HCT116 (cell line): ENCODE measurements at regions not wholly inside any gene's neighbourhood (a gene's known extent, or its start where the extent isn't known, plus 50 kb on each side); places are given as distances from the start of the nearest gene placed in this dataset.

ENCODE experiments used
- ATAC-seq: fragments of 200-7000 bp; cut with Tn5 transposase; 2 replicates; pipeline ENCODE4 v1.9.1; 2020; ENCODE audit warnings: mild to moderate bottlenecking, moderate library complexity
- BruUV-seq: library from RNA; stranded (reverse); fragments of 400-500 nt; replicated peaks from 2 replicates; lab custom pipeline; 2021; lab: Mats Ljungman, UMichigan
- CTCF ChIA-PET: fragments of 300-600 bp; sonication (Branson Sonifier 250); formaldehyde crosslinking; loops from one replicate; lab custom pipeline; 2021; ENCODE audit warnings: antibody characterized with exemption; lab: Charles Lee
- POLR2A ChIA-PET: fragments of 300-600, 350-600 bp; sonication (Branson Sonifier 250); formaldehyde crosslinking; loops from one replicate; lab custom pipeline; 2021; ENCODE audit warnings: antibody characterized with exemption; lab: Charles Lee
- RAD21 ChIA-PET, 2 experiments: fragments of 300-600 bp; sonication (Branson Sonifier 250); formaldehyde crosslinking; loops; one replicate each; lab custom pipeline; 2023; ENCODE audit warnings: low total read pairs in 2 of 2; ENCODE audit not compliant: uncharacterized antibody in 2 of 2, unreplicated experiment in 2 of 2, low non-redundant PET in 1 of 2; lab: Charles Lee
- DNase-seq: peaks from one replicate; pipeline ENCODE4 v3.0.0-alpha.2; 2010; ENCODE audit warnings: low read depth, low spot score
- H2AFZ ChIP-seq: fragments of 200-600 bp; shearing (Covaris generic), sonication (generic); 2 replicates; pipeline ENCODE4 v1.6.1; 2017; ENCODE audit warnings: low read depth, mixed run types, mixed read lengths, antibody characterized with exemption, low read length; ENCODE audit not compliant: poor library complexity, severe bottlenecking
- H3K27ac ChIP-seq: 2 replicates; pipeline ENCODE4 v1.5.1; 2012; ENCODE audit warnings: low read depth, low read length
- H3K27me3 ChIP-seq: fragments of 200-600 bp; sonication (generic); 2 replicates; pipeline ENCODE4 v1.6.1; 2016; ENCODE audit warnings: mixed run types, low read length, mixed read lengths; ENCODE audit not compliant: insufficient read depth
- H3K36me3 ChIP-seq, 2 experiments: fragments of 200-500 bp in 1 of 2; fragments of 200-600 bp in 1 of 2; sonication (Bioruptor generic) in 1 of 2; sonication (generic) in 1 of 2; 2 replicates each; pipeline versions ENCODE4 v1.5.1 to v1.6.1; 2014 to 2016; ENCODE audit warnings: low read length in 2 of 2, inconsistent platforms in 1 of 2, mixed read lengths in 1 of 2, mixed run types in 1 of 2; ENCODE audit not compliant: insufficient read depth in 2 of 2, control insufficient read depth in 1 of 2
- H3K4me1 ChIP-seq, 2 experiments: fragments of 200-600 bp in 1 of 2; sonication (generic) in 1 of 2; 2 replicates each; pipeline versions ENCODE4 v1.5.1 to v1.6.1; 2012 to 2017; ENCODE audit warnings: low read length in 2 of 2, inconsistent platforms in 1 of 2, mild to moderate bottlenecking in 1 of 2, mixed read lengths in 1 of 2, mixed run types in 1 of 2, moderate library complexity in 1 of 2; ENCODE audit not compliant: insufficient read depth in 2 of 2, control insufficient read depth in 1 of 2
- H3K4me2 ChIP-seq: fragments of 200-600 bp; sonication (generic); 2 replicates; pipeline ENCODE4 v1.6.1; 2017; ENCODE audit warnings: mixed run types, low read length, mixed read lengths
- H3K4me3 ChIP-seq, 2 experiments: fragments of 200-600 bp in 1 of 2; sonication (generic) in 1 of 2; replicated peaks in 1 of 2; 2 replicates each; pipeline ENCODE4 v1.5.1; 2011 to 2016; ENCODE audit warnings: low read length in 2 of 2, control low read depth in 1 of 2, low read depth in 1 of 2, mild to moderate bottlenecking in 1 of 2, mixed read lengths in 1 of 2, mixed run types in 1 of 2
- H3K79me2 ChIP-seq: fragments of 200-600 bp; sonication (generic); 2 replicates; pipeline ENCODE4 v1.6.1; 2017; ENCODE audit warnings: mild to moderate bottlenecking, mixed run types, low read length, moderate library complexity, mixed read lengths; ENCODE audit not compliant: insufficient read depth
- H3K9ac ChIP-seq: fragments of 200-600 bp; sonication (generic); 2 replicates; pipeline ENCODE4 v1.6.1; 2016; ENCODE audit warnings: low read length, mixed read lengths
- H3K9me2 ChIP-seq: fragments of 200-600 bp; sonication (generic), shearing (Covaris generic); 2 replicates; pipeline ENCODE4 v1.6.1; 2017; ENCODE audit warnings: mixed run types, mild to moderate bottlenecking, moderate library complexity; ENCODE audit not compliant: insufficient read depth
- H3K9me3 ChIP-seq, 2 experiments: fragments of 200-500 bp in 1 of 2; fragments of 200-600 bp in 1 of 2; sonication (Bioruptor generic) in 1 of 2; sonication (generic) in 1 of 2; 2 replicates each; pipeline ENCODE4 v1.6.1; 2014 to 2017; ENCODE audit warnings: low read length in 2 of 2, mixed read lengths in 2 of 2, inconsistent platforms in 1 of 2, low read depth in 1 of 2, mild to moderate bottlenecking in 1 of 2, mixed run types in 1 of 2, moderate library complexity in 1 of 2; ENCODE audit not compliant: control insufficient read depth in 1 of 2, insufficient read depth in 1 of 2
- H4K20me1 ChIP-seq: fragments of 200-600 bp; sonication (generic), shearing (Covaris generic); 2 replicates; pipeline ENCODE4 v1.6.1; 2017; ENCODE audit warnings: mixed run types, mild to moderate bottlenecking, moderate library complexity; ENCODE audit not compliant: insufficient read depth
- CBX3 ChIP-seq: IDR thresholded peaks from 2 replicates; pipeline ENCODE4 v1.6.1; 2012; ENCODE audit warnings: low read depth
- CEBPB ChIP-seq: IDR thresholded peaks from 2 replicates; pipeline ENCODE4 v1.6.1; 2012; ENCODE audit warnings: low read depth
- EGR1 ChIP-seq: IDR thresholded peaks from 2 replicates; pipeline ENCODE4 v1.6.1; 2012; ENCODE audit warnings: low read depth
- EZH2phosphoT487 ChIP-seq: fragments of 200-600 bp; IDR thresholded peaks from 2 replicates; pipeline ENCODE4 v1.6.1; 2018; ENCODE audit warnings: antibody characterized with exemption, borderline replicate concordance
- JUND ChIP-seq: IDR thresholded peaks from 2 replicates; pipeline ENCODE4 v1.6.1; 2012
- SIN3A ChIP-seq: IDR thresholded peaks from 2 replicates; pipeline ENCODE4 v1.6.1; 2012; ENCODE audit warnings: low read depth
- YY1 ChIP-seq: IDR thresholded peaks from 2 replicates; pipeline ENCODE4 v1.6.1; 2011; ENCODE audit warnings: low read length, low read depth, moderate library complexity, mild to moderate bottlenecking; ENCODE audit not compliant: insufficient replicate concordance; ENCODE audit errors: extremely low read depth
- intact Hi-C: fragments of 100-400 bp; cut with micrococcal nuclease; formaldehyde crosslinking; loops from 2 replicates; pipeline ENCODE4 v1.10.0; 2022
- TF ChIP-seq, protein P1 (sequence below), 3 experiments: fragments of 200-600 bp in 1 of 3; sonication (generic) in 1 of 3; IDR thresholded peaks in 2 of 3; conservative IDR thresholded peaks in 1 of 3; 2 replicates each; pipeline ENCODE4 v1.5.1; 2012 to 2017; ENCODE audit warnings: low read depth in 2 of 3, low read length in 2 of 3, antibody characterized with exemption in 1 of 3, borderline replicate concordance in 1 of 3, control low read depth in 1 of 3, mild to moderate bottlenecking in 1 of 3, mixed read lengths in 1 of 3, mixed run types in 1 of 3, moderate library complexity in 1 of 3; ENCODE audit not compliant: insufficient read depth in 1 of 3
- TF ChIP-seq, protein P2 (sequence below): IDR thresholded peaks from 2 replicates; pipeline ENCODE4 v1.6.1; 2011; ENCODE audit warnings: mild to moderate bottlenecking, low read length, moderate library complexity; ENCODE audit not compliant: insufficient replicate concordance; ENCODE audit errors: extremely low read depth

DNA sequence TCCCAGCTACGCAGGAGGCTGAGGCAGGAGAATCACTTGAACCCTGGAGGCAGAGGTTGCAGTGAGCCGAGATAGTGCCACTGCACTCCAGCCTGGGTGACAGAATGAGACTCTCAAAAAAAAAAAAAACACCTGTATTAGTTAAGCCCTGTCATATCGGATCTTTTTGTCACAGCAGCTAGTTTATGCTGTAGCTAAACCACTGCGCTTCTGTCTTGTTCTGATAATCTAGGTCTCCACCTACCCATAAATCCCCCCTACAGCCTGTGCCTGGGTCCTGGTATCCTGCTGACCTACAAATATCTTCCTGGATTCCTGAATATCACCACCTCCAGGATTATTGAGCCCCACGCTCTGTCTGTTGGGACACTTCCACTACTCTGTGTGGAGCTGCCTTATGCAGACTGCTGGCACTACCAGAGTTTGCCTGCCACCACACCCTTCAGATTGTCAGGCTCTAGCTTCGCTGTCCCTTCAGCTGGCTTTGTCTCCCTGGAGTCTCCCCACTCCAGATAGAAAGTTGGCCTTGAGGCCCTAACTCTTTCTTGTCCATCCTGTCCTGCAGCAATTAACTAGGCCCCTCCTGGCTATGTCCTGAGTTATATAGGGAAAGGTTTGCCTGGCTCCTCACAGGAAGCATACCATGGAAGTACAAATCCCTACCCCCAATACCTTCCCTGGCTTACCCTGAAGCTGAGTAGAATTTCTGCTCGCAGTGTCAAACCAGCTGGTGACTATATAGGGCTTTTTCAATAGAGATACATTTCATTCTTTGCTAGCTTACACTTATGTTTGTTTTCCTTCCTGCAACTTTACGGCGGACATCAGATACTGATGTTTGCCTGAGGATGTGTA, 136.0 kb upstream of the SERTAD2 start:
- H3K9ac ChIP-seq = no peak overlapping the region
- ChIA-PET RAD21 (no interaction called here), POLR2A (interaction anchor here (0.6 kb wide), 1 partner anchor 49 kb away, joined by 3 read pairs; no protein-coding TSS in a partner anchor), CTCF (interaction anchor here (1.6 kb wide), 1 partner anchor 39 kb away, joined by 3 read pairs; no protein-coding TSS in a partner anchor)
- H3K27ac ChIP-seq = no peak overlapping the region
- no peaks in the 10 kb centered on the region for H3K9me2 ChIP-seq
- no peaks in the 10 kb centered on the region for H3K79me2 ChIP-seq
- H3K4me2 ChIP-seq = no peak overlapping the region
- no peaks in the 10 kb centered on the region for H3K27me3 ChIP-seq
- H4K20me1 ChIP-seq = no peaks in the 10 kb centered on the region
- H3K4me3 ChIP-seq = no peak overlapping the region
- no peaks in the 10 kb centered on the region for H3K9me3 ChIP-seq
- intact Hi-C loops = no loop called here
- no TSS peak for BruUV-seq
- H3K4me1 ChIP-seq = peaks cover 4 to 35% of the 10 kb centered on the region in 2 experiments; a peak in 2 of 4 replicates
- TF ChIP-seq JUND = no peak
- no peak for TF ChIP-seq YY1
- TF ChIP-seq CBX3 = no peak
- TF ChIP-seq, protein P1, sequence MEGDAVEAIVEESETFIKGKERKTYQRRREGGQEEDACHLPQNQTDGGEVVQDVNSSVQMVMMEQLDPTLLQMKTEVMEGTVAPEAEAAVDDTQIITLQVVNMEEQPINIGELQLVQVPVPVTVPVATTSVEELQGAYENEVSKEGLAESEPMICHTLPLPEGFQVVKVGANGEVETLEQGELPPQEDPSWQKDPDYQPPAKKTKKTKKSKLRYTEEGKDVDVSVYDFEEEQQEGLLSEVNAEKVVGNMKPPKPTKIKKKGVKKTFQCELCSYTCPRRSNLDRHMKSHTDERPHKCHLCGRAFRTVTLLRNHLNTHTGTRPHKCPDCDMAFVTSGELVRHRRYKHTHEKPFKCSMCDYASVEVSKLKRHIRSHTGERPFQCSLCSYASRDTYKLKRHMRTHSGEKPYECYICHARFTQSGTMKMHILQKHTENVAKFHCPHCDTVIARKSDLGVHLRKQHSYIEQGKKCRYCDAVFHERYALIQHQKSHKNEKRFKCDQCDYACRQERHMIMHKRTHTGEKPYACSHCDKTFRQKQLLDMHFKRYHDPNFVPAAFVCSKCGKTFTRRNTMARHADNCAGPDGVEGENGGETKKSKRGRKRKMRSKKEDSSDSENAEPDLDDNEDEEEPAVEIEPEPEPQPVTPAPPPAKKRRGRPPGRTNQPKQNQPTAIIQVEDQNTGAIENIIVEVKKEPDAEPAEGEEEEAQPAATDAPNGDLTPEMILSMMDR (IDR thresholded peaks at IDR 0.05 in 2 of 3, conservative IDR thresholded peaks at IDR 0.05 in 1 of 3; ENCODE audit: borderline replicate concordance in 1 of 3, insufficient read depth in 1 of 3, low read depth in 2 of 3, low read length in 2 of 3) = no peak
- no peak for TF ChIP-seq CEBPB
- TF ChIP-seq, protein P2, sequence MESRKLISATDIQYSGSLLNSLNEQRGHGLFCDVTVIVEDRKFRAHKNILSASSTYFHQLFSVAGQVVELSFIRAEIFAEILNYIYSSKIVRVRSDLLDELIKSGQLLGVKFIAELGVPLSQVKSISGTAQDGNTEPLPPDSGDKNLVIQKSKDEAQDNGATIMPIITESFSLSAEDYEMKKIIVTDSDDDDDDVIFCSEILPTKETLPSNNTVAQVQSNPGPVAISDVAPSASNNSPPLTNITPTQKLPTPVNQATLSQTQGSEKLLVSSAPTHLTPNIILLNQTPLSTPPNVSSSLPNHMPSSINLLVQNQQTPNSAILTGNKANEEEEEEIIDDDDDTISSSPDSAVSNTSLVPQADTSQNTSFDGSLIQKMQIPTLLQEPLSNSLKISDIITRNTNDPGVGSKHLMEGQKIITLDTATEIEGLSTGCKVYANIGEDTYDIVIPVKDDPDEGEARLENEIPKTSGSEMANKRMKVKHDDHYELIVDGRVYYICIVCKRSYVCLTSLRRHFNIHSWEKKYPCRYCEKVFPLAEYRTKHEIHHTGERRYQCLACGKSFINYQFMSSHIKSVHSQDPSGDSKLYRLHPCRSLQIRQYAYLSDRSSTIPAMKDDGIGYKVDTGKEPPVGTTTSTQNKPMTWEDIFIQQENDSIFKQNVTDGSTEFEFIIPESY = no peak
- no peak for TF ChIP-seq SIN3A
- no peak for TF ChIP-seq EGR1
- no peak for TF ChIP-seq EZH2phosphoT487
- DNase-seq (no peak), ATAC-seq (no peak)
- H3K36me3 ChIP-seq = no peaks in the 10 kb centered on the region
- H2AFZ ChIP-seq = no peak overlapping the region
